ENCODE measurements at regions not wholly inside any gene's neighbourhood (a gene's known extent, or its start where the extent isn't known, plus 50 kb on each side); places are given as distances from the start of the nearest gene placed in this dataset.

GRCh38 chr20:56927127-56927526, 298.0 kb downstream of the TFAP2C start:
- no peaks in the 10 kb centered on the region for H3K36me3 ChIP-seq (ENCODE audit: low read depth, low read length)
- ATAC-seq (no peak), DNase-seq (no peak)
- no peaks in the 10 kb centered on the region for H3K9me3 ChIP-seq (ENCODE audit: low read length)
- BruUV-seq (replicated peaks), result no TSS peak
- peaks cover 4% of the 10 kb centered on the region; the same call in 1 of the 2 replicates for H3K4me1 ChIP-seq (ENCODE audit: insufficient read depth, low read length)
- no peak overlapping the region for H2AFZ ChIP-seq (ENCODE audit: low read length)
- no peaks in the 10 kb centered on the region for H3F3A ChIP-seq (ENCODE audit: low read length, unreplicated experiment)
- TF ChIP-seq EZH2phosphoT487 (IDR thresholded peaks at IDR 0.05; ENCODE audit: borderline replicate concordance, low read length) (no peak), EZH2 (IDR thresholded peaks at IDR 0.05; ENCODE audit: low read length, unreplicated experiment) (no peak), CTCF (conservative IDR thresholded peaks at IDR 0.05; ENCODE audit: low read depth, low read length) (no peak)
- H4K20me1 ChIP-seq (ENCODE audit: low read length), result no peaks in the 10 kb centered on the region
- intact Hi-C loops (cut with micrococcal nuclease), result no loop called here
- no peak overlapping the region for H3K4me3 ChIP-seq (ENCODE audit: low read length)
- no peak overlapping the region for H3K27ac ChIP-seq (ENCODE audit: low read length)
- H3K27me3 ChIP-seq (ENCODE audit: low read length), result peaks cover 31% of the 10 kb centered on the region
- ChIA-PET POLR2A (ENCODE audit: unreplicated experiment) (no interaction called here), CTCF (no interaction called here)
- H3K4me2 ChIP-seq (ENCODE audit: low read length), result no peak overlapping the region
- no peaks in the 10 kb centered on the region for H3K79me2 ChIP-seq (ENCODE audit: low read length)
- no peaks in the 10 kb centered on the region for H3K9me2 ChIP-seq (replicated peaks; ENCODE audit: low read length)
- H3K9ac ChIP-seq (ENCODE audit: low read length), result no peak overlapping the region

- Histone ChIP-seq H3K9ac (ENCODE audit: low read length) (no peak overlapping the region), H3K4me2 (ENCODE audit: low read length) (no peak overlapping the region), H3K9me3 (ENCODE audit: low read length) (no peaks in the 10 kb centered on the region), H3K27me3 (ENCODE audit: low read length) (peaks cover 31% of the 10 kb centered on the region), H3K79me2 (ENCODE audit: low read length) (no peaks in the 10 kb centered on the region), H4K20me1 (ENCODE audit: low read length) (no peaks in the 10 kb centered on the region), H3K27ac (ENCODE audit: low read length) (no peak overlapping the region), H2AFZ (ENCODE audit: low read length) (no peak overlapping the region), H3K36me3 (ENCODE audit: low read depth, low read length) (no peaks in the 10 kb centered on the region), H3K9me2 (replicated peaks; ENCODE audit: low read length) (no peaks in the 10 kb centered on the region), H3F3A (ENCODE audit: low read length, unreplicated experiment) (no peaks in the 10 kb centered on the region), H3K4me1 (ENCODE audit: insufficient read depth, low read length) (peaks cover 9% of the 10 kb centered on the region), H3K4me3 (ENCODE audit: low read length) (no peak overlapping the region)
- TF ChIP-seq CTCF (conservative IDR thresholded peaks at IDR 0.05; ENCODE audit: low read depth, low read length), result no peak
- no peak for TF ChIP-seq EZH2 (IDR thresholded peaks at IDR 0.05; ENCODE audit: low read length, unreplicated experiment)
- TF ChIP-seq EZH2phosphoT487 (IDR thresholded peaks at IDR 0.05; ENCODE audit: borderline replicate concordance, low read length), result no peak
- ChIA-PET POLR2A (ENCODE audit: unreplicated experiment) (no interaction called here), CTCF (no interaction called here)
- DNase-seq (no peak), ATAC-seq (no peak)
- intact Hi-C loops (cut with micrococcal nuclease), result no loop called here
- BruUV-seq (replicated peaks), result no TSS peak
Measured at GRCh38 chr20:56928007-56928406, 298.9 kb downstream of the TFAP2C start.

GRCh38 chr20:56929606-56930005, 300.5 kb downstream of the TFAP2C start:
- H4K20me1 ChIP-seq (ENCODE audit: low read length), result no peaks in the 10 kb centered on the region
- H3K36me3 ChIP-seq (ENCODE audit: low read depth, low read length), result no peaks in the 10 kb centered on the region
- H3K27me3 ChIP-seq (ENCODE audit: low read length), result peaks cover 30% of the 10 kb centered on the region
- H3K9ac ChIP-seq (ENCODE audit: low read length), result no peak overlapping the region
- no peak overlapping the region for H2AFZ ChIP-seq (ENCODE audit: low read length)
- H3K9me3 ChIP-seq (ENCODE audit: low read length), result no peaks in the 10 kb centered on the region
- ATAC-seq (no peak), DNase-seq (no peak)
- no peaks in the 10 kb centered on the region for H3K79me2 ChIP-seq (ENCODE audit: low read length)
- H3K27ac ChIP-seq (ENCODE audit: low read length), result no peak overlapping the region
- no peak overlapping the region for H3K4me3 ChIP-seq (ENCODE audit: low read length)
- no TSS peak for BruUV-seq (replicated peaks)
- POLR2A ChIA-PET (ENCODE audit: unreplicated experiment), result no interaction called here
- H3K9me2 ChIP-seq (replicated peaks; ENCODE audit: low read length), result no peaks in the 10 kb centered on the region
- H3K4me2 ChIP-seq (ENCODE audit: low read length), result no peak overlapping the region
- TF ChIP-seq CTCF (conservative IDR thresholded peaks at IDR 0.05; ENCODE audit: low read depth, low read length) (no peak), EZH2 (IDR thresholded peaks at IDR 0.05; ENCODE audit: low read length, unreplicated experiment) (no peak), EZH2phosphoT487 (IDR thresholded peaks at IDR 0.05; ENCODE audit: borderline replicate concordance, low read length) (no peak)
- H3F3A ChIP-seq (ENCODE audit: low read length, unreplicated experiment), result no peaks in the 10 kb centered on the region
- intact Hi-C loops (cut with micrococcal nuclease), result no loop called here
- H3K4me1 ChIP-seq (ENCODE audit: insufficient read depth, low read length), result peaks cover 18% of the 10 kb centered on the region
- CTCF ChIA-PET, result no interaction called here

Data from PC-3 (cell line).